Vagina (tissue), 2 donors: ENCODE measurements at regions not wholly inside any gene's neighbourhood (a gene's known extent, or its start where the extent isn't known, plus 50 kb on each side); places are given as distances from the start of the nearest gene placed in this dataset.

Source experiments
- DNase-seq, 2 donors: peaks; one replicate each; pipeline ENCODE4 v3.0.0-alpha.2; 2017; ENCODE audit errors: extremely low spot score in 2 of 2
- H3K27ac ChIP-seq: fragments of 200-600 bp; sonication (generic); one replicate; pipeline ENCODE4 v1.5.1; 2019
- H3K27me3 ChIP-seq: fragments of 200-600 bp; sonication (generic); one replicate; pipeline ENCODE4 v1.5.1; 2019
- H3K36me3 ChIP-seq, 2 donors: fragments of 200-600 bp; sonication (generic); one replicate each; pipeline ENCODE4 v1.5.1; 2017 to 2019
- H3K4me1 ChIP-seq: fragments of 200-600 bp; sonication (generic); one replicate; pipeline ENCODE4 v1.5.1; 2019
- H3K4me3 ChIP-seq, 2 donors: fragments of 200-600 bp; sonication (generic); 1 replicate in 1 of 2; 2 replicates in 1 of 2; pipeline ENCODE4 v1.5.1; 2016 to 2019
- H3K9me3 ChIP-seq: fragments of 200-600 bp; sonication (generic); one replicate; pipeline ENCODE4 v1.5.1; 2019
- CTCF ChIP-seq, 3 experiments: fragments of 450-650 bp in 2 of 3; fragments of 200-600 bp in 1 of 3; sonication (generic) in 1 of 3; IDR thresholded peaks; one replicate each; pipeline ENCODE4 v1.5.1; 2017 to 2019; ENCODE audit warnings: antibody characterized with exemption in 3 of 3, mild to moderate bottlenecking in 2 of 3, moderate library complexity in 2 of 3
- POLR2A ChIP-seq, 2 donors: fragments of 450-650 bp; IDR thresholded peaks; one replicate each; pipeline ENCODE4 v1.6.1; 2017; ENCODE audit warnings: antibody characterized with exemption in 2 of 2, mild to moderate bottlenecking in 2 of 2, moderate library complexity in 2 of 2
- POLR2AphosphoS5 ChIP-seq, 2 donors: sonication (generic); formaldehyde crosslinking; IDR thresholded peaks; one replicate each; pipeline ENCODE4 v1.9.0; 2017; ENCODE audit warnings: antibody characterized with exemption in 2 of 2, mild to moderate bottlenecking in 2 of 2, low read depth in 1 of 2; ENCODE audit not compliant: insufficient read depth in 1 of 2
- intact Hi-C: fragments of 100-400 bp; cut with DNase I; formaldehyde crosslinking; loops from one replicate; pipeline ENCODE4 v1.15.1; 2023

- H3K27me3 ChIP-seq: no peaks in the 10 kb centered on the region
- no peaks in the 10 kb centered on the region for H3K9me3 ChIP-seq
- peak in 1 of 2 donors; percentile 44 for DNase-seq
- TF ChIP-seq POLR2A (IDR thresholded peaks at IDR 0.05) (no peak), POLR2AphosphoS5 (IDR thresholded peaks at IDR 0.05; ENCODE audit: insufficient read depth in 1 of 2, low read depth in 1 of 2) (no peak), CTCF (IDR thresholded peaks at IDR 0.05) (no peak)
- no peak overlapping the region for H3K4me3 ChIP-seq
- H3K27ac ChIP-seq: no peak overlapping the region
- H3K36me3 ChIP-seq: no peaks in the 10 kb centered on the region
- H3K4me1 ChIP-seq: no peaks in the 10 kb centered on the region
- intact Hi-C loops: no loop called here
These were observed 256.6 kb upstream of the NCKAP5 start for GRCh38 chr2:133824869-133825268.

- TF ChIP-seq POLR2AphosphoS5 (IDR thresholded peaks at IDR 0.05; ENCODE audit: insufficient read depth in 1 of 2, low read depth in 1 of 2) (no peak), CTCF (IDR thresholded peaks at IDR 0.05) (no peak), POLR2A (IDR thresholded peaks at IDR 0.05) (no peak)
- Histone ChIP-seq H3K4me3 (no peak overlapping the region), H3K27ac (no peak overlapping the region), H3K27me3 (no peaks in the 10 kb centered on the region), H3K4me1 (no peaks in the 10 kb centered on the region), H3K9me3 (no peaks in the 10 kb centered on the region), H3K36me3 (no peaks in the 10 kb centered on the region)
- intact Hi-C loops: no loop called here
- peak in 1 of 2 donors; percentile 20 for DNase-seq
These were observed 257.5 kb upstream of the NCKAP5 start for GRCh38 chr2:133825778-133826177.

GRCh38 chr2:133828913-133829312, 260.6 kb upstream of the NCKAP5 start:
- H3K4me3 ChIP-seq: no peak overlapping the region
- TF ChIP-seq POLR2A (IDR thresholded peaks at IDR 0.05) (no peak), POLR2AphosphoS5 (IDR thresholded peaks at IDR 0.05; ENCODE audit: insufficient read depth in 1 of 2, low read depth in 1 of 2) (no peak), CTCF (IDR thresholded peaks at IDR 0.05) (no peak)
- H3K4me1 ChIP-seq: no peaks in the 10 kb centered on the region
- DNase-seq: peak in 1 of 2 donors; percentile 4
- H3K27me3 ChIP-seq: no peaks in the 10 kb centered on the region
- intact Hi-C loops: no loop called here
- no peaks in the 10 kb centered on the region for H3K9me3 ChIP-seq
- H3K27ac ChIP-seq: no peak overlapping the region
- H3K36me3 ChIP-seq: no peaks in the 10 kb centered on the region

DNA sequence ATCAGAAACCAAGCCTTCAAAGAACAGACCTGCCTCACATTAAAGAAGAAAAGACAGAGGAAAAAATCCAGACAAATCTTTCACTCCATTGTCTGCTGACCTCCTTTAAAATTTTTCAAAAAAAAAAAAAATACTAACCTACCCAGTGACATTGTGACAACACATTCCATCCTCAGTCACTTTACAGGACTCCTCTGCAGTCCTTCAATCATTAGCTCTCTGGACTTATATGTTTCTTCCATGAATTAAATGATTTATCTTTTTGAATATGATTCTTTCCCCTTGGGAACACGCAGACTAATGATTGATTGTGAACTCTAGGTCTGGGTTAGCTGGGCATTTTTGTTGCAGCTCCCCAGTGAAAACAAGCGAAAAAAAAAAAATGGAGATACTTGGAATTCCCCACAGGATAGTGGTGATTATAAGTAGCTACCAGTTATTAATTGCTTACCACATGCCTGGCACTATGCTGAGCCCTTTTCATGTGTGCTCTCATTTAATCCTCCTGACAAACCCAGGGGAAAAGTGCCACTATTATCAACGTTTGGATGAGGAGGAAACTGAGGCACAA, 261.3 kb upstream of the NCKAP5 start:
- no peak for TF ChIP-seq POLR2A (IDR thresholded peaks at IDR 0.05)
- TF ChIP-seq POLR2AphosphoS5 (IDR thresholded peaks at IDR 0.05; ENCODE audit: insufficient read depth in 1 of 2, low read depth in 1 of 2): no peak
- TF ChIP-seq CTCF (IDR thresholded peaks at IDR 0.05): no peak
- intact Hi-C loops: no loop called here
- peak in 1 of 2 donors; percentile 2 for DNase-seq

DNA sequence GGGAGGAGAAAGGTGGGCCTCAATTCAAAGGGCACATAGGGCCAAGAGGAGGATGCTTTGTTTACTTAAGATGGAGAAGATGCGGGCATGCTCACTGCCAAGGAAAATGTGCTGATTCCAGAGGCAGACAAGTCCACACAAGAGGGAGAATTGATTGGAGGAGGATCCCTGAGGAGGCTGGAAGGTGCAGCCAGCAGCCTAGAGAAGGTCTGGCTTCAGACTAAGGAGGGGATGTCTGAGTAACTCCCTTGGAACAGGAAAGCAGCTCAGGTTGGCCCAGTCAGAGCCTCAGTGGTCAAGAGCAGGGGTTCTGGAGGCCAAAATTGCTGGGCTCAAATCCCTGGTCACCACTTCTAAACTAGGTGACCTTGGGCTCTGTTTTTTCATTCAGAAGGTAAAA, 265.5 kb upstream of the NCKAP5 start:
- Histone ChIP-seq H3K9me3 (no peaks in the 10 kb centered on the region), H3K27me3 (no peaks in the 10 kb centered on the region), H3K27ac (no peak overlapping the region), H3K4me1 (no peaks in the 10 kb centered on the region), H3K4me3 (no peak overlapping the region), H3K36me3 (no peaks in the 10 kb centered on the region)
- intact Hi-C loops: no loop called here
- no peak for TF ChIP-seq CTCF (IDR thresholded peaks at IDR 0.05)
- no peak for TF ChIP-seq POLR2AphosphoS5 (IDR thresholded peaks at IDR 0.05; ENCODE audit: insufficient read depth in 1 of 2, low read depth in 1 of 2)
- TF ChIP-seq POLR2A (IDR thresholded peaks at IDR 0.05): no peak
- DNase-seq: peak; percentile 71 to 77

More for the DNA sequence above, 261.3 kb upstream of the NCKAP5 start:
- Histone ChIP-seq H3K4me3 (no peak overlapping the region), H3K27me3 (no peaks in the 10 kb centered on the region), H3K9me3 (no peaks in the 10 kb centered on the region), H3K4me1 (no peaks in the 10 kb centered on the region), H3K36me3 (no peaks in the 10 kb centered on the region), H3K27ac (no peak overlapping the region)
